ENCODE measurements at regions not wholly inside any gene's neighbourhood (a gene's known extent, or its start where the extent isn't known, plus 50 kb on each side); places are given as distances from the start of the nearest gene placed in this dataset.

GRCh38 chr4:79682161-79682560 is 274.1 kb upstream of the GK2 start:
- H4K20me1 ChIP-seq (replicated peaks; ENCODE audit: control insufficient read depth, extremely low read depth, insufficient read depth, low read length): no peaks in the 10 kb centered on the region
- H3K9me1 ChIP-seq (replicated peaks; ENCODE audit: control insufficient read depth, extremely low read depth, insufficient read depth, low read length): no peaks in the 10 kb centered on the region
- no peak overlapping the region for H3K27ac ChIP-seq (ENCODE audit: insufficient read depth, low read depth, low read length)
- dilution Hi-C loops (cut with MboI; ENCODE audit: extremely low pct_ligation_motif_present, low sequenced_read_pairs) (no loop called here), intact Hi-C loops (cut with micrococcal nuclease) (no loop called here)
- ChIA-PET CTCF (no interaction called here), POLR2A (no interaction called here)
- no TSS peak for BruUV-seq (replicated peaks)
- no peaks in the 10 kb centered on the region for H3K36me3 ChIP-seq (ENCODE audit: control insufficient read depth in 2 of 2, extremely low read depth in 1 of 2, insufficient read depth in 2 of 2, low read length in 2 of 2)
- no peak for FAIRE-seq
- H3K4me1 ChIP-seq (ENCODE audit: control insufficient read depth, extremely low read depth, insufficient read depth, low read length): no peaks in the 10 kb centered on the region
- H2AFZ ChIP-seq (ENCODE audit: low read depth, low read length): no peak overlapping the region
- no peak overlapping the region for H3K4me2 ChIP-seq (ENCODE audit: insufficient read depth, low read length)
- no peak overlapping the region for H3K9ac ChIP-seq (replicated peaks; ENCODE audit: extremely low read depth, insufficient read depth, low read length)
- H3K27me3 ChIP-seq (ENCODE audit: control insufficient read depth in 2 of 2, insufficient read depth in 2 of 2, low read length in 2 of 2): no peaks in the 10 kb centered on the region
- no peak overlapping the region for H3K4me3 ChIP-seq (replicated peaks in 1 of 3; ENCODE audit: insufficient read depth in 1 of 3, low read depth in 1 of 3, low read length in 3 of 3)
- H3K9me3 ChIP-seq (replicated peaks; ENCODE audit: control insufficient read depth, insufficient read depth, low read length): no peaks in the 10 kb centered on the region
- DNase-seq (ENCODE audit: low read depth, low spot score): no peak
- no peaks in the 10 kb centered on the region for H3K79me2 ChIP-seq (ENCODE audit: control insufficient read depth, insufficient read depth, low read length)
- TF ChIP-seq POLR2A (IDR thresholded peaks at IDR 0.05; ENCODE audit: low read depth, low read length) (no peak), CTCF (IDR thresholded peaks at IDR 0.05; ENCODE audit: extremely low read depth in 1 of 2, insufficient read depth in 1 of 2, low read depth in 1 of 2, low read length in 2 of 2) (no peak), FOS (IDR thresholded peaks at IDR 0.05; ENCODE audit: borderline replicate concordance, insufficient read depth, low read length) (no peak), EZH2 (IDR thresholded peaks at IDR 0.05; ENCODE audit: borderline replicate concordance, low read depth, low read length, severe bottlenecking) (no peak), GATA2 (IDR thresholded peaks at IDR 0.05; ENCODE audit: insufficient read depth, insufficient read length, low read depth, low read length) (no peak), MYC (IDR thresholded peaks at IDR 0.05; ENCODE audit: low read depth, low read length) (no peak), JUN (IDR thresholded peaks at IDR 0.05; ENCODE audit: borderline replicate concordance, insufficient read depth, insufficient read length, low read depth) (no peak), POLR2AphosphoS5 (IDR thresholded peaks at IDR 0.05; ENCODE audit: insufficient read depth, low read depth, low read length) (no peak), MAX (IDR thresholded peaks at IDR 0.05; ENCODE audit: insufficient read depth, insufficient read length) (no peak)
